ENCODE measurements at regions not wholly inside any gene's neighbourhood (a gene's known extent, or its start where the extent isn't known, plus 50 kb on each side); places are given as distances from the start of the nearest gene placed in this dataset.
A peak's percentile ranks its signal among the peaks of the same experiment; 100 is the strongest.

- Histone ChIP-seq H4K20me1 (ENCODE audit: insufficient read depth) (no peaks in the 10 kb centered on the region), H3K36me3 (ENCODE audit: control insufficient read depth in 1 of 2, insufficient read depth in 2 of 2, low read length in 2 of 2) (no peaks in the 10 kb centered on the region), H3K4me2 (ENCODE audit: low read length) (peak overlapping the region; percentile 50), H3K9me2 (ENCODE audit: insufficient read depth) (no peaks in the 10 kb centered on the region), H3K9ac (ENCODE audit: low read length) (no peak overlapping the region), H3K27me3 (ENCODE audit: insufficient read depth, low read length) (no peaks in the 10 kb centered on the region), H3K4me1 (ENCODE audit: control insufficient read depth in 1 of 2, insufficient read depth in 2 of 2, low read length in 2 of 2) (peaks cover 10 to 15% of the 10 kb centered on the region in 2 experiments), H2AFZ (ENCODE audit: low read depth, low read length, poor library complexity, severe bottlenecking) (no peak overlapping the region), H3K27ac (ENCODE audit: low read depth, low read length) (no peak overlapping the region), H3K9me3 (ENCODE audit: control insufficient read depth in 1 of 2, insufficient read depth in 1 of 2, low read depth in 1 of 2, low read length in 2 of 2) (no peaks in the 10 kb centered on the region), H3K4me3 (replicated peaks in 1 of 2; ENCODE audit: low read depth in 1 of 2, low read length in 2 of 2) (no peak overlapping the region), H3K79me2 (ENCODE audit: insufficient read depth, low read length) (no peaks in the 10 kb centered on the region)
- ATAC-seq: peak; percentile 88
- TF ChIP-seq EZH2phosphoT487 (IDR thresholded peaks at IDR 0.05; ENCODE audit: borderline replicate concordance): no peak
- peak; percentile 30; the same call in 1 of the 2 replicates for TF ChIP-seq SP1 (IDR thresholded peaks at IDR 0.05; ENCODE audit: low read depth)
- TF ChIP-seq ZFX (IDR thresholded peaks at IDR 0.05): no peak
- 0 out of 2 replicates have a peak, but pooled peaks have one; percentile 26 for TF ChIP-seq CEBPB (IDR thresholded peaks at IDR 0.05; ENCODE audit: low read depth)
- TF ChIP-seq SRF (IDR thresholded peaks at IDR 0.05; ENCODE audit: low read depth): no peak
- no peak for TF ChIP-seq ELF1 (IDR thresholded peaks at IDR 0.05; ENCODE audit: borderline replicate concordance, low read depth)
- peak; percentile 45; the same call in 1 of the 2 replicates for TF ChIP-seq MAX (IDR thresholded peaks at IDR 0.05)
- no peak for TF ChIP-seq REST (IDR thresholded peaks at IDR 0.05; ENCODE audit: low read depth)
- TF ChIP-seq ATF3 (IDR thresholded peaks at IDR 0.05): no peak
- peak; percentile 77 for TF ChIP-seq JUND (IDR thresholded peaks at IDR 0.05)
- peak; percentile 68 for TF ChIP-seq FOSL1 (IDR thresholded peaks at IDR 0.05; ENCODE audit: low read depth)
- ChIA-PET CTCF (no interaction called here), POLR2A (interaction anchor here (1.2 kb wide), 1 partner anchor 11 kb away, joined by 3 read pairs; no protein-coding TSS in a partner anchor), RAD21 (ENCODE audit: low non-redundant PET in 1 of 2, low total read pairs in 2 of 2, uncharacterized antibody in 2 of 2, unreplicated experiment in 2 of 2) (no interaction called here)
- DNase-seq (ENCODE audit: low read depth, low spot score): peak; percentile 61
- intact Hi-C loops (cut with micrococcal nuclease): no loop called here
- no TSS peak for BruUV-seq (replicated peaks)
Measured at GRCh38 chr2:153059338-153060052, 341.1 kb downstream of the ARL6IP6 start.

Measured in HCT116 (cell line).